Adipocyte (in vitro differentiated cells): ENCODE measurements at regions not wholly inside any gene's neighbourhood (a gene's known extent, or its start where the extent isn't known, plus 50 kb on each side); places are given as distances from the start of the nearest gene placed in this dataset.

Experiments
- DNase-seq: peaks from one replicate; pipeline ENCODE4 v3.0.0-alpha.2; 2015; ENCODE audit warnings: low read depth
- H3K27me3 ChIP-seq: replicated peaks from 2 replicates; pipeline ENCODE4 v1.7.0; 2013; ENCODE audit warnings: mild to moderate bottlenecking, low read length, moderate library complexity; ENCODE audit not compliant: control insufficient read depth, insufficient read depth
- H3K36me3 ChIP-seq: 2 replicates; pipeline ENCODE4 v1.7.0; 2013; ENCODE audit warnings: low read length, mild to moderate bottlenecking, moderate library complexity; ENCODE audit not compliant: control insufficient read depth, insufficient read depth, severe bottlenecking
- H3K4me1 ChIP-seq: 2 replicates; pipeline ENCODE4 v1.7.0; 2013; ENCODE audit warnings: mild to moderate bottlenecking, low read length, moderate library complexity; ENCODE audit not compliant: control insufficient read depth, insufficient read depth
- H3K4me3 ChIP-seq: 2 replicates; pipeline ENCODE4 v1.7.0; 2013; ENCODE audit warnings: mild to moderate bottlenecking, low read length, moderate library complexity
- H3K9ac ChIP-seq: 2 replicates; pipeline ENCODE4 v1.7.0; 2013; ENCODE audit warnings: mild to moderate bottlenecking, low read length, moderate library complexity
- H3K9me3 ChIP-seq: 2 replicates; pipeline ENCODE4 v1.7.0; 2013; ENCODE audit warnings: mild to moderate bottlenecking, low read length, moderate library complexity; ENCODE audit not compliant: control insufficient read depth

GRCh38 chr2:237150186-237150585, 64.5 kb downstream of the COPS8 start:
- H3K9ac ChIP-seq, result peak overlapping the region; percentile 66
- H3K27me3 ChIP-seq, result no peaks in the 10 kb centered on the region
- peaks cover 19% of the 10 kb centered on the region for H3K4me1 ChIP-seq
- DNase-seq, result no peak
- H3K9me3 ChIP-seq, result peaks cover 32% of the 10 kb centered on the region
- H3K4me3 ChIP-seq, result no peak overlapping the region
- no peaks in the 10 kb centered on the region for H3K36me3 ChIP-seq

- Histone ChIP-seq H3K9ac (no peak overlapping the region), H3K27me3 (no peaks in the 10 kb centered on the region), H3K36me3 (no peaks in the 10 kb centered on the region), H3K9me3 (peaks cover 28% of the 10 kb centered on the region), H3K4me3 (no peak overlapping the region), H3K4me1 (peaks cover 26% of the 10 kb centered on the region)
- DNase-seq, result no peak
Measured at GRCh38 chr2:237150831-237151375, 65.2 kb downstream of the COPS8 start.

- Histone ChIP-seq H3K4me1 (peaks cover 40% of the 10 kb centered on the region), H3K4me3 (no peak overlapping the region), H3K9ac (no peak overlapping the region), H3K9me3 (peaks cover 14% of the 10 kb centered on the region), H3K27me3 (no peaks in the 10 kb centered on the region), H3K36me3 (no peaks in the 10 kb centered on the region)
- DNase-seq, result no peak
Measured at GRCh38 chr2:237152361-237152760, 66.7 kb downstream of the COPS8 start.

- Histone ChIP-seq H3K27me3 (no peaks in the 10 kb centered on the region), H3K9me3 (peaks cover 6% of the 10 kb centered on the region), H3K4me3 (no peak overlapping the region), H3K9ac (peak overlapping the region; percentile 89), H3K36me3 (no peaks in the 10 kb centered on the region), H3K4me1 (peaks cover 48% of the 10 kb centered on the region)
- DNase-seq, result no peak
Measured at GRCh38 chr2:237153181-237153580, 67.5 kb downstream of the COPS8 start.

- Histone ChIP-seq H3K4me3 (no peak overlapping the region), H3K27me3 (no peaks in the 10 kb centered on the region), H3K4me1 (peaks cover 47% of the 10 kb centered on the region), H3K9ac (peak overlapping the region; percentile 89), H3K9me3 (no peaks in the 10 kb centered on the region), H3K36me3 (no peaks in the 10 kb centered on the region)
- peak; percentile 72 for DNase-seq
Measured at GRCh38 chr2:237154082-237154638, 68.5 kb downstream of the COPS8 start.

GRCh38 chr2:237154884-237155851, 69.5 kb downstream of the COPS8 start:
- Histone ChIP-seq H3K4me3 (no peak overlapping the region), H3K27me3 (no peaks in the 10 kb centered on the region), H3K4me1 (peaks cover 50% of the 10 kb centered on the region), H3K9me3 (no peaks in the 10 kb centered on the region), H3K9ac (peak overlapping the region; percentile 89), H3K36me3 (no peaks in the 10 kb centered on the region)
- no peak for DNase-seq

- no peaks in the 10 kb centered on the region for H3K9me3 ChIP-seq
- DNase-seq, result peak; percentile 94
- H3K36me3 ChIP-seq, result no peaks in the 10 kb centered on the region
- peak overlapping the region; percentile 89 for H3K9ac ChIP-seq
- no peaks in the 10 kb centered on the region for H3K27me3 ChIP-seq
- peak overlapping the region; percentile 44 for H3K4me3 ChIP-seq
- peaks cover 60% of the 10 kb centered on the region for H3K4me1 ChIP-seq
Measured at GRCh38 chr2:237156031-237156856, 70.6 kb downstream of the COPS8 start.

GRCh38 chr2:237156857-237157779, 71.4 kb downstream of the COPS8 start:
- peak overlapping the region; percentile 44 for H3K4me3 ChIP-seq
- no peaks in the 10 kb centered on the region for H3K9me3 ChIP-seq
- peak; percentile 45 for DNase-seq
- H3K36me3 ChIP-seq, result no peaks in the 10 kb centered on the region
- peak overlapping the region; percentile 89 for H3K9ac ChIP-seq
- no peaks in the 10 kb centered on the region for H3K27me3 ChIP-seq
- peaks cover 69% of the 10 kb centered on the region for H3K4me1 ChIP-seq

- Histone ChIP-seq H3K9ac (peak overlapping the region; percentile 89), H3K36me3 (no peaks in the 10 kb centered on the region), H3K9me3 (no peaks in the 10 kb centered on the region), H3K27me3 (no peaks in the 10 kb centered on the region), H3K4me3 (no peak overlapping the region), H3K4me1 (peaks cover 70% of the 10 kb centered on the region)
- no peak for DNase-seq
Measured at GRCh38 chr2:237157780-237158102, 72.1 kb downstream of the COPS8 start.

- Histone ChIP-seq H3K36me3 (no peaks in the 10 kb centered on the region), H3K4me1 (peaks cover 70% of the 10 kb centered on the region), H3K9ac (peak overlapping the region; percentile 89), H3K27me3 (no peaks in the 10 kb centered on the region), H3K9me3 (no peaks in the 10 kb centered on the region), H3K4me3 (no peak overlapping the region)
- DNase-seq, result no peak
Measured at GRCh38 chr2:237158194-237158593, 72.5 kb downstream of the COPS8 start.
